K562 (cell line): ENCODE measurements at regions not wholly inside any gene's neighbourhood (a gene's known extent, or its start where the extent isn't known, plus 50 kb on each side); places are given as distances from the start of the nearest gene placed in this dataset.

Source experiments
- ATAC-seq: fragments of 200-7000 bp; cut with Tn5 transposase; 3 replicates; pipeline ENCODE4 v1.9.1; 2020; ENCODE audit warnings: moderate library complexity
- BruUV-seq: library from RNA; stranded (reverse); fragments of 400-500 nt; replicated peaks from 2 replicates; lab custom pipeline; 2021; lab: Mats Ljungman, UMichigan
- CTCF ChIA-PET: fragments of 300-600 bp; formaldehyde crosslinking; extraction: SDS; loops from one replicate; lab custom pipeline; 2021; ENCODE audit warnings: low intra/inter-chr PET ratio; lab: Yijun Ruan, JAX
- POLR2A ChIA-PET: fragments of 300-600, 350-650 bp; sonication (Branson Sonifier 250); formaldehyde crosslinking; extraction: SDS; loops from one replicate; lab custom pipeline; 2021; ENCODE audit warnings: antibody characterized with exemption, inconsistent platforms; lab: Yijun Ruan, JAX
- DNase-seq, 4 experiments: peaks; one replicate each; pipeline versions ENCODE4 v3.0.0 to v3.0.0-alpha.2; 2011 to 2018; ENCODE audit warnings: low spot score in 3 of 4, mixed read lengths in 3 of 4; ENCODE audit errors: extremely low read depth in 1 of 4
- FAIRE-seq: peaks from 2 replicates; lab custom pipeline; 2011; peaks lifted over from hg19 to GRCh38; lab: Jason Lieb, UNC
- H2AFZ ChIP-seq: 2 replicates; pipeline ENCODE4 v1.6.0; 2011; ENCODE audit warnings: low read depth, low read length, control low read depth, inconsistent platforms
- H3K27ac ChIP-seq: fragments of 200-600 bp; 3 replicates; pipeline ENCODE4 v1.8.0; 2011; ENCODE audit warnings: low read depth, mild to moderate bottlenecking, control low read depth, inconsistent platforms, low read length, moderate library complexity, mixed read lengths; ENCODE audit errors: extremely low read depth
- H3K27me3 ChIP-seq, 2 experiments: fragments of 300-600 bp in 1 of 2; 2 replicates in 1 of 2; 3 replicates in 1 of 2; pipeline versions ENCODE4 v1.6.0 to v1.8.0; 2011; ENCODE audit warnings: inconsistent platforms in 2 of 2, low read length in 2 of 2, mild to moderate bottlenecking in 1 of 2, mixed read lengths in 1 of 2, moderate library complexity in 1 of 2; ENCODE audit not compliant: control insufficient read depth in 2 of 2, insufficient read depth in 2 of 2
- H3K36me3 ChIP-seq: fragments of 300-600 bp; 3 replicates; pipeline ENCODE4 v1.8.0; 2011; ENCODE audit warnings: mild to moderate bottlenecking, low read length, inconsistent platforms; ENCODE audit not compliant: control insufficient read depth, insufficient read depth
- H3K4me1 ChIP-seq, 2 experiments: fragments of 200-600 bp in 1 of 2; replicated peaks in 1 of 2; 2 replicates in 1 of 2; 3 replicates in 1 of 2; pipeline versions ENCODE4 v1.5.1 to v1.8.0; 2011; ENCODE audit warnings: inconsistent platforms in 2 of 2, low read length in 2 of 2, mild to moderate bottlenecking in 1 of 2, mixed read lengths in 1 of 2, moderate library complexity in 1 of 2; ENCODE audit not compliant: control insufficient read depth in 2 of 2, insufficient read depth in 2 of 2
- H3K4me2 ChIP-seq: 2 replicates; pipeline ENCODE4 v1.6.1; 2011; ENCODE audit warnings: low read length, control low read depth, inconsistent platforms, mixed read lengths; ENCODE audit not compliant: insufficient read depth
- H3K4me3 ChIP-seq: fragments of 200-600 bp; sonication (generic), shearing (Covaris generic); 2 replicates; pipeline ENCODE4 v1.5.1; 2016; ENCODE audit warnings: control low read depth, inconsistent platforms
- H3K79me2 ChIP-seq: fragments of 200-600 bp; 3 replicates; pipeline ENCODE4 v1.8.0; 2011; ENCODE audit warnings: low read length, inconsistent platforms; ENCODE audit not compliant: control insufficient read depth, insufficient read depth
- H3K9ac ChIP-seq, 2 experiments: 2 replicates each; pipeline versions ENCODE4 v1.6.0 to v1.6.1; 2011; ENCODE audit warnings: low read depth in 2 of 2, low read length in 2 of 2, control low read depth in 1 of 2, inconsistent platforms in 1 of 2, mild to moderate bottlenecking in 1 of 2, mixed read lengths in 1 of 2; ENCODE audit not compliant: insufficient read depth in 1 of 2
- H3K9me1 ChIP-seq: one replicate; pipeline ENCODE4 v1.6.0; 2011; ENCODE audit warnings: inconsistent platforms, mild to moderate bottlenecking, low read length, moderate library complexity; ENCODE audit not compliant: control insufficient read depth, insufficient read depth
- H3K9me3 ChIP-seq: replicated peaks from 2 replicates; pipeline ENCODE4 v1.5.1; 2011; ENCODE audit warnings: low read depth, low read length, inconsistent platforms; ENCODE audit not compliant: control insufficient read depth, insufficient read depth
- H4K20me1 ChIP-seq: replicated peaks from 2 replicates; pipeline ENCODE4 v1.6.1; 2011; ENCODE audit warnings: low read length, inconsistent platforms, mixed read lengths; ENCODE audit not compliant: control insufficient read depth, insufficient read depth
- CHD1 ChIP-seq: fragments of 200-600 bp; sonication (generic); IDR thresholded peaks from one replicate; pipeline ENCODE4 v1.6.1; 2012; ENCODE audit warnings: mild to moderate bottlenecking, moderate library complexity, low read length, inconsistent platforms
- ETV6 ChIP-seq, 3 experiments: fragments of 150-350 bp in 1 of 3; sonication (generic) in 1 of 3; formaldehyde crosslinking in 1 of 3; IDR thresholded peaks; 2 replicates each; pipeline versions ENCODE4 v1.6.1 to v1.8.0; 2014 to 2022; ENCODE audit warnings: borderline replicate concordance in 2 of 3, low read depth in 2 of 3, antibody characterized with exemption in 1 of 3, low read length in 1 of 3, mild to moderate bottlenecking in 1 of 3, missing genetic modification reagents in 1 of 3
- GTF2A2 ChIP-seq: IDR thresholded peaks from 2 replicates; pipeline ENCODE4 v1.6.1; 2016; ENCODE audit warnings: mild to moderate bottlenecking, missing genetic modification characterization, missing compliant biosample characterization
- NR2C2 ChIP-seq, 2 experiments: fragments of 200-800 bp in 1 of 2; sonication (Bioruptor generic) in 1 of 2; sonication (generic) in 1 of 2; formaldehyde crosslinking in 1 of 2; IDR thresholded peaks; 2 replicates each; pipeline versions ENCODE4 v1.6.1 to v1.8.0; 2016 to 2022; ENCODE audit warnings: mild to moderate bottlenecking in 1 of 2, missing compliant biosample characterization in 1 of 2, missing genetic modification characterization in 1 of 2, missing genetic modification reagents in 1 of 2
- SETDB1 ChIP-seq: IDR thresholded peaks from one replicate; pipeline ENCODE4 v1.6.1; 2012; ENCODE audit warnings: low read length, control low read depth, inconsistent platforms
- ZBTB1 ChIP-seq: sonication (generic); formaldehyde crosslinking; IDR thresholded peaks from 2 replicates; pipeline ENCODE4 v1.8.1; 2023; ENCODE audit warnings: missing genetic modification reagents, low read depth, mild to moderate bottlenecking, borderline replicate concordance
- ZC3H8 ChIP-seq: fragments of 450-650 bp; IDR thresholded peaks from 2 replicates; pipeline ENCODE4 v1.6.1; 2017
- ZFP36 ChIP-seq: fragments of 150-350 bp; IDR thresholded peaks from 2 replicates; pipeline ENCODE4 v1.6.1; 2018; ENCODE audit warnings: low read length, low read depth; ENCODE audit not compliant: partially characterized antibody
- ZNF436 ChIP-seq: fragments of 250-450, 450-650 bp; sonication (Bioruptor Pico); formaldehyde crosslinking; IDR thresholded peaks from 2 replicates; pipeline ENCODE4 v1.7.0; 2020; ENCODE audit warnings: mild to moderate bottlenecking
- WGBS: fragments of 100-300 bp; shearing (Covaris generic); methylation state at CpG from one replicate; pipeline ENCODE4 v1.1.6; 2016; ENCODE audit warnings: low coverage, mixed read lengths; ENCODE audit not compliant: insufficient coverage; ENCODE audit errors: missing lambda C conversion rate; 5-methylcytosine and 5-hydroxymethylcytosine counted together
- in situ Hi-C: fragments of 300-500 bp; cut with MboI; formaldehyde crosslinking; loops from 4 replicates; pipeline ENCODE4 v1.15.0; 2018; ENCODE audit warnings: inconsistent platforms, mixed read lengths
- intact Hi-C: fragments of 100-400 bp; cut with micrococcal nuclease; formaldehyde crosslinking; loops from 2 replicates; pipeline ENCODE4 v1.14.2; 2022
- TF ChIP-seq, protein P1 (sequence below): fragments of 450-650 bp; formaldehyde crosslinking; conservative IDR thresholded peaks from 2 replicates; pipeline ENCODE4 v1.4.0; 2022; ENCODE audit warnings: mild to moderate bottlenecking, missing genetic modification characterization
- TF ChIP-seq, protein P2 (sequence below), 2 experiments: fragments of 450-650 bp in 1 of 2; sonication (generic) in 1 of 2; formaldehyde crosslinking in 1 of 2; IDR thresholded peaks; 2 replicates each; pipeline versions ENCODE4 v1.7.1 to v1.9.0; 2016 to 2022; ENCODE audit warnings: inconsistent platforms in 1 of 2, mild to moderate bottlenecking in 1 of 2, missing genetic modification reagents in 1 of 2

DNA sequence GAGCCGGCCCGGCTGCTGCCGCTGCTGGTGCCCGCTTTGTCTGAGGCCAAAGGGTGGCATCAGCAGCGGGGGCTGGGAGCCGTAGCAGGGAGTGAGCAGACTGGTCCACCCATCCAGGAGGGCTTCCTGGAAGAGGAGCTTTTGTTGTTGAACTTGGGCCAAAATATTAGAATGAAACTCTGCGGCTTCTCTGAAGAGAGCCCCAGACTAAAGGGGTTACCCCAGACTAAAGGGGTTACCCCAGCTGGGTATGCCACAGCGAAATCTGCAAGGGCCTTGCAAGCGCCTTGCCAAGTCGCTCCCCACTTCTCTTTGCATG lies 154.7 kb upstream of the ZMIZ1 start:
- POLR2A ChIA-PET, result interaction anchor here (0.7 to 1.6 kb wide), 4 partner anchors 8 to 612 kb away, joined by 3 to 4 read pairs (median 4); no protein-coding TSS in a partner anchor
- CTCF ChIA-PET, result interaction anchor here (0.5 kb wide), 1 partner anchor 154 kb away, joined by 3 read pairs; no protein-coding TSS in a partner anchor

More for the DNA sequence above, 154.7 kb upstream of the ZMIZ1 start:
- ATAC-seq (no peak), DNase-seq (no peak)
- Histone ChIP-seq H3K4me2 (no peak overlapping the region), H3K27me3 (peaks cover 40 to 72% of the 10 kb centered on the region in 2 experiments), H3K9ac (no peak overlapping the region), H3K4me1 (peaks cover 0 to 9% of the 10 kb centered on the region in 2 experiments; a peak in 2 of 5 replicates), H4K20me1 (peaks cover 22% of the 10 kb centered on the region), H3K9me3 (no peaks in the 10 kb centered on the region), H3K36me3 (no peaks in the 10 kb centered on the region)
- 5% methylated on average over 10 of the region's 10 CpGs for WGBS
- in situ Hi-C loops, result no loop called here
- BruUV-seq, result no TSS peak
- TF ChIP-seq, protein P1, sequence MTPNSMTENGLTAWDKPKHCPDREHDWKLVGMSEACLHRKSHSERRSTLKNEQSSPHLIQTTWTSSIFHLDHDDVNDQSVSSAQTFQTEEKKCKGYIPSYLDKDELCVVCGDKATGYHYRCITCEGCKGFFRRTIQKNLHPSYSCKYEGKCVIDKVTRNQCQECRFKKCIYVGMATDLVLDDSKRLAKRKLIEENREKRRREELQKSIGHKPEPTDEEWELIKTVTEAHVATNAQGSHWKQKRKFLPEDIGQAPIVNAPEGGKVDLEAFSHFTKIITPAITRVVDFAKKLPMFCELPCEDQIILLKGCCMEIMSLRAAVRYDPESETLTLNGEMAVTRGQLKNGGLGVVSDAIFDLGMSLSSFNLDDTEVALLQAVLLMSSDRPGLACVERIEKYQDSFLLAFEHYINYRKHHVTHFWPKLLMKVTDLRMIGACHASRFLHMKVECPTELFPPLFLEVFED (CRISPR knock-in tag), result no peak
- TF ChIP-seq ZBTB1 (CRISPR knock-in tag), result no peak
- TF ChIP-seq ZNF436 (CRISPR knock-in tag), result 0 out of 2 replicates have a peak, but pooled peaks have one; percentile 41
- no peak for TF ChIP-seq SETDB1
- TF ChIP-seq ETV6 (IDR thresholded peaks at IDR 0.05; ENCODE audit: borderline replicate concordance in 1 of 2, low read depth in 2 of 2, low read length in 1 of 2), result no peak
- TF ChIP-seq ETV6 (CRISPR knock-in tag; IDR thresholded peaks at IDR 0.05; ENCODE audit: borderline replicate concordance), result no peak
- peak; percentile 85 for TF ChIP-seq ZFP36
- TF ChIP-seq CHD1, result no peak
- TF ChIP-seq, protein P2, sequence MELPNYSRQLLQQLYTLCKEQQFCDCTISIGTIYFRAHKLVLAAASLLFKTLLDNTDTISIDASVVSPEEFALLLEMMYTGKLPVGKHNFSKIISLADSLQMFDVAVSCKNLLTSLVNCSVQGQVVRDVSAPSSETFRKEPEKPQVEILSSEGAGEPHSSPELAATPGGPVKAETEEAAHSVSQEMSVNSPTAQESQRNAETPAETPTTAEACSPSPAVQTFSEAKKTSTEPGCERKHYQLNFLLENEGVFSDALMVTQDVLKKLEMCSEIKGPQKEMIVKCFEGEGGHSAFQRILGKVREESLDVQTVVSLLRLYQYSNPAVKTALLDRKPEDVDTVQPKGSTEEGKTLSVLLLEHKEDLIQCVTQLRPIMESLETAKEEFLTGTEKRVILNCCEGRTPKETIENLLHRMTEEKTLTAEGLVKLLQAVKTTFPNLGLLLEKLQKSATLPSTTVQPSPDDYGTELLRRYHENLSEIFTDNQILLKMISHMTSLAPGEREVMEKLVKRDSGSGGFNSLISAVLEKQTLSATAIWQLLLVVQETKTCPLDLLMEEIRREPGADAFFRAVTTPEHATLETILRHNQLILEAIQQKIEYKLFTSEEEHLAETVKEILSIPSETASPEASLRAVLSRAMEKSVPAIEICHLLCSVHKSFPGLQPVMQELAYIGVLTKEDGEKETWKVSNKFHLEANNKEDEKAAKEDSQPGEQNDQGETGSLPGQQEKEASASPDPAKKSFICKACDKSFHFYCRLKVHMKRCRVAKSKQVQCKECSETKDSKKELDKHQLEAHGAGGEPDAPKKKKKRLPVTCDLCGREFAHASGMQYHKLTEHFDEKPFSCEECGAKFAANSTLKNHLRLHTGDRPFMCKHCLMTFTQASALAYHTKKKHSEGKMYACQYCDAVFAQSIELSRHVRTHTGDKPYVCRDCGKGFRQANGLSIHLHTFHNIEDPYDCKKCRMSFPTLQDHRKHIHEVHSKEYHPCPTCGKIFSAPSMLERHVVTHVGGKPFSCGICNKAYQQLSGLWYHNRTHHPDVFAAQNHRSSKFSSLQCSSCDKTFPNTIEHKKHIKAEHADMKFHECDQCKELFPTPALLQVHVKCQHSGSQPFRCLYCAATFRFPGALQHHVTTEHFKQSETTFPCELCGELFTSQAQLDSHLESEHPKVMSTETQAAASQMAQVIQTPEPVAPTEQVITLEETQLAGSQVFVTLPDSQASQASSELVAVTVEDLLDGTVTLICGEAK (IDR thresholded peaks at IDR 0.05), result no peak
- TF ChIP-seq, protein P2 (CRISPR knock-in tag; IDR thresholded peaks at IDR 0.05), result no peak
- no peak for TF ChIP-seq NR2C2 (CRISPR knock-in tag; IDR thresholded peaks at IDR 0.05)
- no peak for TF ChIP-seq NR2C2 (tag; IDR thresholded peaks at IDR 0.05)
- no peak for TF ChIP-seq GTF2A2
- no peak for TF ChIP-seq ZC3H8
- TF ChIP-seq, all 486 proteins: peak for 2
- H3K79me2 ChIP-seq, result no peaks in the 10 kb centered on the region
- intact Hi-C loops, result no loop called here
- H3K27ac ChIP-seq, result no peak overlapping the region
- no peak for FAIRE-seq
- no peak overlapping the region for H2AFZ ChIP-seq
- no peak overlapping the region for H3K4me3 ChIP-seq
- H3K9me1 ChIP-seq, result no peaks in the 10 kb centered on the region
